HG03159 (cell line): ENCODE measurements at regions not wholly inside any gene's neighbourhood (a gene's known extent, or its start where the extent isn't known, plus 50 kb on each side); places are given as distances from the start of the nearest gene placed in this dataset.

Experiments used
- ATAC-seq: cut with Tn5 transposase; IDR thresholded peaks from one replicate; pipeline ENCODE4 v1.9.1; 2021; ENCODE audit warnings: mild to moderate bottlenecking, moderate library complexity; ENCODE audit not compliant: unreplicated experiment

GRCh38 chr6:77403424-77403823, 59.9 kb downstream of the HTR1B start:
- no peak for ATAC-seq

DNA sequence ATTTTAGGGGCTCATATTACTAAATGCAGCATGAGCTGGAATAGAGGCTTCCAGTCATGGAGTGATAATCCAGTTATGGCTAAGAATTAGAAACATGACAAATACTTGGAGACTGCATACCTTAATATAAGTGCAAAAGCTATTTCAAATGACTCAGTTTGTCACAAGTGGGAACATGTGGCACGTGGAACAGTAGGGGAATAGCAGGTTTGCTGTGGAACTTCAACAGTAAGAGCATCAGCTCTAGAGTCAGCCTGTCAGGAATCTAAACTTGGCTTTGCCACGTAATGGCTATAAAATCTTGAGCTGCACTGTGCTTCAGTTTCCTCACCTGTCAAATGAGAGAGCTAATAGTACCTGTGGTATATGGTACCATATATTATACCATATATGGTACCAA, 62.1 kb downstream of the HTR1B start:
- no peak for ATAC-seq

DNA sequence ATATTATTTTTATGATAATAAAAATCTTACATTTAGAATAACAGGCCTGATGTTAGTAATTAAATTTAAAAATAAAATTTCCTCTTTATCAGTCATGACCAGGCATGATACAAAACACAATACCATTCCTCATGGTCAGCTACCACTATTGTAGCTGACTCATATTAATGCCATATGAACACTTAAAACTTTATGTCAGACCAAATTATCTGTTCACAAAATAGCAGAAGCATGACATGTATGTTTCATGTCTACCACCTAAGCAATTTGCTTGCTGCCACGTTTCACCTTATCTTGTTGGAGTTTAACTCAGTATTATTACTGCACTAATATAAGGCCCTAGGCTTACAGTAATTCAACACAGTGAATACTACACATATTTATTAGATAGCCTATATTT, 65.7 kb downstream of the HTR1B start:
- no peak for ATAC-seq

GRCh38 chr6:77389402-77389801, 73.9 kb downstream of the HTR1B start:
- ATAC-seq, result no peak

DNA sequence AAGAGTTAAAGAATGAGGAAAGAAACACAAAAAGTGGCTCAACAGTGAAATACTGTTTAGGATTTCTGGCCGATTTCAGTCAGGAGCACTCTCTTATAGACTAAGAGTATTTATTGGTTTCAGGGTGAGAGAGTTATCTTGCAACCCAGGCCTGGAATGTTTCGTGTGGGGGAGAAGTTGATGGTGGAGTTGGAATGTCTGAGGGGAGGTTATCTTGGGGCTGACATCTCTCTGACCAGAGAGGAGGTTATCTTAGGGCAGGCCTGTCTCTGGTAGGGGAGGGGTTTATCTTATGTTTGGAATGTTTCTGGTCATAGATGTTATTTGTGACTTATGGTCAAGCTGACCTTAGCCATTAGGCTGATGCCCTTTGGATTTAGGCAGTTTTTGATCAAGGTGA, 80.3 kb downstream of the HTR1B start:
- no peak for ATAC-seq

- no peak for ATAC-seq
Observed at GRCh38 chr6:77373955-77374354, 89.3 kb downstream of the HTR1B start.

DNA sequence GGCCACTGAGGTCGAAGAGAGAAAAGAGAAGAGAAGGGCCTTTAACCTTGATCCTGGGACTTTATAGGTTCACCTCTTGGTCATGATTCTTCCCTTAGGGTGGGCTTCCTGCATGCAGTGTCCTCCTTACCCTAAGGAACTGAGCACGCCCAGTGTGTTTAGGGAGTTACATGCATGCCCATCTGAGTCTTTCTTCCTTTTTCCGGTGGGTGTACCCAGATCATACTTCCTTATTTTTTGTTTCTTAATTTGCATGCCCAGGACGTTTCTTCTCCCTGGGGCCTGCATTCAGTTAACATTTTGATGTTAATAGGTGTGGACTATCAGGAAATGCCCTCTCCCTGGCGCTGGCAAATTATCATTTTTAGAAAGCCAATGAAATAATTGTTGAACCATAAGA, 91.5 kb downstream of the HTR1B start:
- no peak for ATAC-seq

DNA sequence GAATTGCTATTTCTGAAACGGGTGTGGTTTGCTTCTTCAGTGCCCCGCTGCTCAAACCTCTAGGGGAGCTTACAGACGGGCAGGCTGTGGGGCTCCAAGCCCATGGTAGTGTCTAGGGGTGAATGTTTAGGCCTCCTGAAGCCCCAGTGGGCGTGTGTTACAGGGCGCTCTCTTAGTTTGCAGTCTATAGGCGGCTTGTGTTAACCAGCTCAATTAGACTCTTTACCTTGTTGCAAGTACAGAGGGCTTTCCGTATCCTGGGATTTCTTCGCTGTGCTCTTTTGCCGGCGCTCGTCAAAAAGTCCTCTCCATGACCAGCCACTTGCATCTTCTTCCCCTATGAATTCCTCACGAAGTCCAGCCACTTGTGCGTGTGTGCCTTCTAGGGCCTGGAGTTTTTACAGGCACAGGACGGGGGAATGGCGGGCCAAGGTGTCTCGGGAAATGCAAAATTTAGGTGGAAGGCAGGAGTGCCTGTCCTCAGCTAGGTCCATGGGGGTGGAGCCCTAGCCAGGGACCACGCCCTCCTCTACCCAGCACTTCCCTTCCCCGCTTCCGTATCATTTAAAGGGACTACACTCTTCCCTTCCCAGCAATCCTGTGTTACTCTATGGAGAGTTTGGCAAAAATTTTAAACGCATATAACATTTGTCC, 94.5 kb downstream of the HTR1B start:
- no peak for ATAC-seq

DNA sequence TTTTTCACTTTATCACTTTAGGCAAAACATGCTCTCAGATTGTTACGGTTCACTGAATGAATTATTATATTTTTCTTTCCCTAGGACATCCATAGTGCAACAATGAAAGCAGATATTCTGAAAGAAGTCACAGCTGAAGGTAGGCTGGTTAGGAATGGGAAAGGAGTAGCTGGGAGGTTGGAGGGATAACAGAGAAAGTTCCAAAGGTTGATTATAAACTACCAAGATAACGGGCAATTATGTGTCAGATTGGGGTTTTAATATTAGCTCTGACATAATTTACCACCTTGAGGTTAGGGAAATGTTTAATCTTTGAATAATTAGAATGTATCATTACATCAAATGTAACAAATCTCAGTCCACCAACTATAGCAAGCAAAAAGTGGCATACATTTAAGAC, 96.5 kb downstream of the HTR1B start:
- ATAC-seq, result no peak

DNA sequence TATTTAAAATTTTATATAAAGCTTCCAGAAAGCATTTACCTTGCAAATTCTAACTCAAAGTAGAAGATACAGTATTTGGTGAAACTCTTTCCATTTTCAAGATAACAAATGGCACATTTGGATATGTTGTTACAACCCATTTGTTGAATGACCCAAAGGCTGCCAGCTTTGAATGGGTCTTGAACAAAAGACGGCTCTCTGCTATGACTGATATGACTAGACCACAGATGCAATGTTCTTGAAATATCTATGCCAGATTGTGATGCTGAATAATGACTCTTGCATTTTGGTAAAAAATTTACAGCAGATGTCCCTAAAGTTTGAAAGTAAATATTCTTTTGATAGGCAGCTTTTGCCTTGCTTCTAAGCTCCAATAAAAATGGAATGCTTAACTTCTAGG, 99.6 kb downstream of the HTR1B start:
- ATAC-seq, result no peak

- ATAC-seq, result no peak
Observed at GRCh38 chr6:77362055-77362454, 101.2 kb downstream of the HTR1B start.

- no peak for ATAC-seq
Observed at GRCh38 chr6:77361018-77361417, 102.3 kb downstream of the HTR1B start.

GRCh38 chr6:77356821-77357220, 106.5 kb downstream of the HTR1B start:
- ATAC-seq, result no peak

DNA sequence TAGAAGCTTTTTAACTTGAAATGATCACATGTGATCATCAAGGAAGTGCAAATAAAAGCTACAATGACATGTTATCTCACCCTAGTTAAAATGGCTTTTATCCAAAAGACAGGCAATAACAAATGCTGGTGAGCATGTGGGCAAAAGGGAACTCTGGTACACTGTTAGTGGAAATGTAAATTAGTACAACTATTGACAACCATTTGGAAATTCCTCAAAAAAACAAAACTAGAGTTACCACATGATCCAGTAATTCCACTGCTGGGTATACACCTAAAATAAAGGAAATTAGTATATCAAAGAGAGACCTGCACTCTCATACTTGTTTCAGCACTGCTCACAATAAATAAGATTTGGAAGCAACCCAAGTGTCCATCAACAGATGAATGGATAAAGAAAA, 108.7 kb downstream of the HTR1B start:
- ATAC-seq, result no peak

GRCh38 chr6:77353129-77353528, 110.2 kb downstream of the HTR1B start:
- no peak for ATAC-seq

DNA sequence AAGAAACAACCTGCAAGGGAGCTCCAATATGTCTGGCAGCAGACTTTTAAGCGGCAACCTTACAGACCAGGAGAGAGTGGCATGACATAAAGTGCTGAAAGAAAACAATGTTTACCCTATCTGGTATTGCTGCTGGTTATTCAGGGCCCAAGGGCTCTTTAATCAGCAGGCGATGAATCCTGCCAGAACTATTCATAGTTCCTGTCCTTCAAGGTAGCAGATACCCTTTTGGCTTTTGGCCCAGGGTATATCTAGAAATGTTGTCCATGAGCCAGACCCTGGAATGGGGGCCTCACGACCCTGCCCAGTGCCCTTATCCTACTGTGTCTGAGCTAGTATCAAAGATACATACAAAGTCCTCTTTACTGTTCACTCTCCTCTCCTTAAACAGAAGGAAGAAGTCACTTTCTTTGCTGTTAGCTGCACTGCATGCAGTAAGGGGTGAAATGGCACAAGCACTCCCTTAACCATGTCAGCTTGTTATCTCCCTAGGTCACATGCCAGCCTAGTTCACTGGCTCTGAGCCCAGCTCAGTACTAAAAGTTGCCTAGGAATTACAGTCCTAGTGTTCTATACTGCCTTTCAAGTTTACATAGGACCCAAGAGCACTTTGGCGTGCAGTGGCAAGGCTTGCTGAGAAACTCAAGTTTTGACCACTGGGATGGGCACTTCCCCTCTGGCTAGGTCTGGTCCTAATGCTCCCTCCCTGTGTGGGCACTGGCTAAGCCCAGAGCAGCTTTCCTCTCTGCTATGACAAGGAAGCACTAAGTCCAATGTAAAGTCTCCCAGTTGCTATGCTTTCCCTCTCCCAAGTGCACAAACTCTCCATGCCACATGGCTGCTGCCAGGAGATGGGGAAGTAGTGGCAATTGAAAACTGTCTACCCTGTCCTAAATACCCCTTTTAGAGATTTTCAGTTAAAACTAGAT, 122.0 kb downstream of the HTR1B start:
- ATAC-seq, result no peak

- ATAC-seq, result no peak
Observed at GRCh38 chr6:77340331-77340730, 123.0 kb downstream of the HTR1B start.

DNA sequence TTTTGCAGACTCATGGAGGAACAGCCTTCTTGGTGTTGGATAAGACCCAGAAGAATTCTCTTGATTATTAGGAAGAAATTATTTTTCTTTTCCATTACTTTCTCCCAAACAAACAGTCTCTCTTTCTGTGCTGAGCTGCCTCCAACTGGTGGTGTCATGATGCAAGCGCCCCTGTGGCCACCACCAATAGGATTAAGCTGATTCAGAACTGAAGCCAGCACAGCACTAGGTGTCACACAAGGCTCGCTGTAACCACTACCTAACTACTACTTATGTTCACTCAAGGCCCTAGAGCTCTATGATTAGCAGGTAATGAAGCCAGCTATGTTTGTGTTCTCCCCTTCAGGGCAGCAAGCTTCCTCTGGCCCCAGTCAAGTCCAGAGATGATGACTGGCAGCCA, 123.4 kb downstream of the HTR1B start:
- ATAC-seq, result no peak

DNA sequence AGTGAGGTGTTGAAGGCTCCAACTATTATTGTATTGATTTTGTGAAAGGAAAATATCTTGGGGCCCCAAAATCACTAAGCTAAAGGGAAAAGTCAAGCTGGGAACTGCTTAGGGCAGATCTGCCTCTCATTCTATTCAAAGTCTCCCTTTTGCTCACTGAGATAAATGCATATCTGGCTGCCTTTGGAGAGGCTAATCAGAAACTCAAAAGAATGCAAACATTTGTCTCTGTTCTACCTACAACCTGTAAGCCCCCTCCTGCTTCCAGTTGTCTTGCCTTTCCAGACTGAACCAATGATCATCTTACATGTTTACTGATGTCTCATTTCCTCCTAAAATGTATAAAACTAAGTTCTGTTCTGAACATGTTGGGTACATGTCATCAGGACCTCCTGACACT, 125.9 kb downstream of the HTR1B start:
- no peak for ATAC-seq

GRCh38 chr6:77334093-77334492, 129.2 kb downstream of the HTR1B start:
- no peak for ATAC-seq

DNA sequence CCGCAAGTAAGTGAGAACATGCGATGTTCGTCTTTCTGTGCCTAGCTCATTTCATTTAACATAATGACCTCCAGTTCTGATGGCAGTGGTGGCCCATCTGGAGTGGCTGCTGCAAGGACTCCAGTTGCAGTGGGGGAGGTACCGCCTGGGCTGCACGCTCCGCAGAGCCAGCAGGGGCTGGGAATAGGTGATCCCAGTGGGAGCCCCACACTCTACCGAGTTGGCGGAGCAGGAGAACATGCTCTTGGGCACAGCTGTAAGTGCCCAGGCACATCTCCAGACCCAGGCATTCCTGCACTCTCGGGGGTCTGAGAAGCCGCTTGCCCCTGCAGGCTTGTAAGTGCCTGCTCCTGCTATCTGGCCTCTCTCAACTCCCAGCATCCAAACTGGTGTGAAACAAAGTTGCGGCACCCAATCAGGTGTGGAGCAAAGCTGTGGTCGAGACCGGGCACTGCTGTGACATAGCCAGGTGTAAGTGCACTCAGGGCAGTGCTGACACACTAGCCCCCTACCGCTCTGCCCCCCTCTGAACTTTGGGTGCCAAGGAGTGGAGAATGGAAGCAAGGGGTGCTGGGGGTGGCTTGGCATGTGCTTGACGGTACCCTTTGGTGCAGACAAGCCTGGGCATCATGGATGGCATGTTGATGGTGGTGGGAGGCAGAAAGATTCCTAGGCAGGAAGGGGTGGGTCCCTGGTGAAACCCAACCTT, 130.2 kb downstream of the HTR1B start:
- no peak for ATAC-seq

DNA sequence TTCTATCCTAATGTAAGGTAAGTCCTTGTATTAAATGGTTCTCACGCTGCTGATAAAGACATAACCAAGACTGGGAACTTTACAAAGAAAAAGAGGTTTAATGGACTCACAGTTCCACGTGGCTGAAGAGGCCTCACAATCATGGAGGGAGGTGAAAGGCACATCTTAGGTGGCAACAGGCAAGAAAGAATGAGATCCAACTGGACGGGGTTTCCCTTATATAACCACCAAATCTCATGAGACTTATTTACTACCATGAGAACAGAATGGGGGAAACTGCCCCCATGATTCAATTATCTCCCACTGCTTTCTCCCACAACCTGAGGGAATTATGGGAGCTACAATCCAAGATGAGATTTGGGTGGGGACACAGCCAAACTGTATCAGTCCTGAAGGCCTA, 136.6 kb downstream of the HTR1B start:
- ATAC-seq, result no peak
